Thyroid gland (tissue), 4 donors: ENCODE measurements at regions not wholly inside any gene's neighbourhood (a gene's known extent, or its start where the extent isn't known, plus 50 kb on each side); places are given as distances from the start of the nearest gene placed in this dataset.

Experiments
- POLR2A ChIP-seq, 2 donors: fragments of 450-650 bp; IDR thresholded peaks; one replicate each; pipeline ENCODE4 v1.6.1; 2017; ENCODE audit warnings: antibody characterized with exemption in 2 of 2, mild to moderate bottlenecking in 2 of 2, moderate library complexity in 1 of 2
- TF ChIP-seq, protein P1 (sequence below), 6 experiments: fragments of 200-600 bp in 3 of 6; fragments of 450-650 bp in 3 of 6; sonication (generic) in 3 of 6; IDR thresholded peaks; one replicate each; pipeline ENCODE4 v1.5.1; 2016 to 2019; ENCODE audit warnings: antibody characterized with exemption in 6 of 6, mild to moderate bottlenecking in 2 of 6, inconsistent platforms in 1 of 6, moderate library complexity in 1 of 6

DNA sequence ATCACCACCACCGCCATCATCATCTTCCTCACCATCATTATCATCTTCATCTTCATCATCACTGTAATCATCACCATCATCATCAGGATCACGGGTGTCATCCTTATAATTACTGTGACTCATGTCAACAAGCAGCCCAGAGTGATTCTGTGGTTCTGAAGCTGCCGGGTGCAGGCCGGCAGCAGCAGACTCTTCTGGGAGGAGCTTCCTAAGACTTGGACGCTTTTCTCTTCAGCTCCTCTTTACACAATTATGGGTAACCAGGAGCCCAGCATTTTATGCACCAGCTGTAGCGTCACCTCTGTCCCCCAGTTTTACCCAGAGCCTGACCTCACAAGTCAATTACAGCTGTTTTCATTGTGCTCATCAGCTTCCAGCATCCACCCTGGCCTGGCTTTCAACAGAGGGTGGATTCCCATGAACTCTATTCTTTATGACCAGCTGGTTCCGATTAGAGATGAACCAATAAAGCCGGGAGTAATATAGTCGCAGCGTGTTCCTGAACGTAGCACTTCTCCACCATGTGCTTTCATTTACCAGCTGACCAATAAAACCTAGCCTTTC, 275.8 kb downstream of the FOXL1 start:
- TF ChIP-seq POLR2A (IDR thresholded peaks at IDR 0.05): no peak
- TF ChIP-seq, protein P1, sequence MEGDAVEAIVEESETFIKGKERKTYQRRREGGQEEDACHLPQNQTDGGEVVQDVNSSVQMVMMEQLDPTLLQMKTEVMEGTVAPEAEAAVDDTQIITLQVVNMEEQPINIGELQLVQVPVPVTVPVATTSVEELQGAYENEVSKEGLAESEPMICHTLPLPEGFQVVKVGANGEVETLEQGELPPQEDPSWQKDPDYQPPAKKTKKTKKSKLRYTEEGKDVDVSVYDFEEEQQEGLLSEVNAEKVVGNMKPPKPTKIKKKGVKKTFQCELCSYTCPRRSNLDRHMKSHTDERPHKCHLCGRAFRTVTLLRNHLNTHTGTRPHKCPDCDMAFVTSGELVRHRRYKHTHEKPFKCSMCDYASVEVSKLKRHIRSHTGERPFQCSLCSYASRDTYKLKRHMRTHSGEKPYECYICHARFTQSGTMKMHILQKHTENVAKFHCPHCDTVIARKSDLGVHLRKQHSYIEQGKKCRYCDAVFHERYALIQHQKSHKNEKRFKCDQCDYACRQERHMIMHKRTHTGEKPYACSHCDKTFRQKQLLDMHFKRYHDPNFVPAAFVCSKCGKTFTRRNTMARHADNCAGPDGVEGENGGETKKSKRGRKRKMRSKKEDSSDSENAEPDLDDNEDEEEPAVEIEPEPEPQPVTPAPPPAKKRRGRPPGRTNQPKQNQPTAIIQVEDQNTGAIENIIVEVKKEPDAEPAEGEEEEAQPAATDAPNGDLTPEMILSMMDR (IDR thresholded peaks at IDR 0.05): no peak
